HG02678 (cell line): ENCODE measurements at regions not wholly inside any gene's neighbourhood (a gene's known extent, or its start where the extent isn't known, plus 50 kb on each side); places are given as distances from the start of the nearest gene placed in this dataset.

ENCODE experiments used
- ATAC-seq: cut with Tn5 transposase; IDR thresholded peaks from one replicate; pipeline ENCODE4 v1.9.1; 2021; ENCODE audit warnings: mild to moderate bottlenecking, moderate library complexity; ENCODE audit not compliant: unreplicated experiment

- no peak for ATAC-seq
These were observed 942.1 kb downstream of the KCNJ2 start for GRCh38 chr17:71111460-71111859.

- ATAC-seq: no peak
These were observed 942.6 kb downstream of the KCNJ2 start for GRCh38 chr17:71111934-71112333.

GRCh38 chr17:71113347-71113746 is 944.0 kb downstream of the KCNJ2 start:
- no peak for ATAC-seq

GRCh38 chr17:71114911-71115668 is 945.8 kb downstream of the KCNJ2 start:
- no peak for ATAC-seq

GRCh38 chr17:71115669-71115972 is 946.3 kb downstream of the KCNJ2 start:
- ATAC-seq: no peak

GRCh38 chr17:71117466-71117865 is 948.1 kb downstream of the KCNJ2 start:
- ATAC-seq: no peak

GRCh38 chr17:71118039-71118438 is 948.7 kb downstream of the KCNJ2 start:
- ATAC-seq: no peak

GRCh38 chr17:71127416-71127815 is 958.1 kb downstream of the KCNJ2 start:
- ATAC-seq: no peak

GRCh38 chr17:71142333-71142732 is 973.0 kb downstream of the KCNJ2 start:
- ATAC-seq: no peak

GRCh38 chr17:71145486-71145885 is 975.3 kb upstream of the SOX9 start:
- ATAC-seq: no peak

GRCh38 chr17:71147906-71148305 is 972.9 kb upstream of the SOX9 start:
- no peak for ATAC-seq

- no peak for ATAC-seq
These were observed 971.2 kb upstream of the SOX9 start for GRCh38 chr17:71149607-71150006.

- no peak for ATAC-seq
These were observed 963.5 kb upstream of the SOX9 start for GRCh38 chr17:71157297-71157696.

GRCh38 chr17:71158437-71158836 is 962.4 kb upstream of the SOX9 start:
- ATAC-seq: no peak

GRCh38 chr17:71163121-71163812 is 957.6 kb upstream of the SOX9 start:
- no peak for ATAC-seq

GRCh38 chr17:71163813-71164122 is 957.1 kb upstream of the SOX9 start:
- no peak for ATAC-seq

GRCh38 chr17:71164561-71164960 is 956.3 kb upstream of the SOX9 start:
- no peak for ATAC-seq

GRCh38 chr17:71166311-71166710 is 954.5 kb upstream of the SOX9 start:
- no peak for ATAC-seq

- ATAC-seq: no peak
These were observed 952.6 kb upstream of the SOX9 start for GRCh38 chr17:71168053-71168741.

GRCh38 chr17:71170070-71170469 is 950.8 kb upstream of the SOX9 start:
- no peak for ATAC-seq

- no peak for ATAC-seq
These were observed 949.5 kb upstream of the SOX9 start for GRCh38 chr17:71171270-71171669.

- no peak for ATAC-seq
These were observed 946.8 kb upstream of the SOX9 start for GRCh38 chr17:71173991-71174390.
